Body of pancreas (tissue), 4 donors: ENCODE measurements at regions not wholly inside any gene's neighbourhood (a gene's known extent, or its start where the extent isn't known, plus 50 kb on each side); places are given as distances from the start of the nearest gene placed in this dataset.

ENCODE experiments used
- ATAC-seq: fragments of 150-250 bp; one replicate; pipeline ENCODE4 v1.9.1; 2016
- DNase-seq, 4 donors: peaks; one replicate each; pipeline ENCODE4 v3.0.0-alpha.2; 2019
- H3K27ac ChIP-seq, 4 donors: fragments of 200-600 bp; sonication (generic); 1 replicate in 3 of 4; 2 replicates in 1 of 4; pipeline versions ENCODE4 v1.5.1 to v1.6.1; 2016 to 2019; ENCODE audit warnings: mild to moderate bottlenecking in 1 of 4, mixed read lengths in 1 of 4, moderate library complexity in 1 of 4
- H3K27me3 ChIP-seq, 2 donors: fragments of 200-600 bp; sonication (generic); one replicate each; pipeline ENCODE4 v1.6.0; 2016; ENCODE audit warnings: mild to moderate bottlenecking in 1 of 2
- H3K36me3 ChIP-seq, 2 donors: fragments of 200-600 bp; sonication (generic); replicated peaks in 1 of 2; 2 replicates each; pipeline ENCODE4 v1.5.1; 2016; ENCODE audit warnings: low read depth in 2 of 2; ENCODE audit not compliant: insufficient read depth in 1 of 2
- H3K4me1 ChIP-seq: fragments of 200-600 bp; sonication (generic); one replicate; pipeline ENCODE4 v1.6.0; 2016
- H3K4me3 ChIP-seq, 2 donors: fragments of 200-600 bp; sonication (generic); 1 replicate in 1 of 2; 2 replicates in 1 of 2; pipeline ENCODE4 v1.5.1; 2016 to 2019
- H3K9me3 ChIP-seq, 3 donors: fragments of 200-600 bp; sonication (generic); 1 replicate in 2 of 3; 2 replicates in 1 of 3; pipeline ENCODE4 v1.5.1; 2016
- CTCF ChIP-seq, 7 experiments: fragments of 450-650 bp in 4 of 7; fragments of 200-600 bp in 3 of 7; sonication (generic) in 3 of 7; IDR thresholded peaks; one replicate each; pipeline ENCODE4 v1.5.1; 2016 to 2019; ENCODE audit warnings: antibody characterized with exemption in 7 of 7
- POLR2A ChIP-seq, 3 donors: fragments of 450-650 bp; IDR thresholded peaks; one replicate each; pipeline ENCODE4 v1.6.1; 2016; ENCODE audit warnings: antibody characterized with exemption in 3 of 3, mild to moderate bottlenecking in 2 of 3
- WGBS, 2 donors: methylation state at CpG; one replicate each; pipeline ENCODE4 v1.1.5; 2017; 5-methylcytosine and 5-hydroxymethylcytosine counted together
- intact Hi-C: fragments of 100-400 bp; cut with DNase I; formaldehyde crosslinking; loops from one replicate; pipeline ENCODE4 v1.15.1; 2023

- Histone ChIP-seq H3K4me1 (no peaks in the 10 kb centered on the region), H3K36me3 (no peaks in the 10 kb centered on the region), H3K9me3 (no peaks in the 10 kb centered on the region), H3K27me3 (no peaks in the 10 kb centered on the region), H3K27ac (no peak overlapping the region), H3K4me3 (no peak overlapping the region)
- no peak for DNase-seq
- no peak for TF ChIP-seq CTCF (IDR thresholded peaks at IDR 0.05)
- TF ChIP-seq POLR2A (IDR thresholded peaks at IDR 0.05), result no peak
- WGBS, 2 donors, result 74 to 80% methylated on average over 1 of the region's 1 CpG
- intact Hi-C loops, result no loop called here
- ATAC-seq, result no peak
These were observed 1223.1 kb upstream of the GJE1 start for GRCh38 chr6:140909625-140910024.

GRCh38 chr6:140909156-140909555 lies 1223.6 kb upstream of the GJE1 start:
- Histone ChIP-seq H3K27me3 (no peaks in the 10 kb centered on the region), H3K27ac (no peak overlapping the region), H3K36me3 (no peaks in the 10 kb centered on the region), H3K4me1 (no peaks in the 10 kb centered on the region), H3K4me3 (no peak overlapping the region), H3K9me3 (no peaks in the 10 kb centered on the region)
- intact Hi-C loops, result no loop called here
- DNase-seq (no peak), ATAC-seq (no peak)
- TF ChIP-seq POLR2A (IDR thresholded peaks at IDR 0.05), result no peak
- TF ChIP-seq CTCF (IDR thresholded peaks at IDR 0.05), result no peak

- Histone ChIP-seq H3K27me3 (no peaks in the 10 kb centered on the region), H3K9me3 (no peaks in the 10 kb centered on the region), H3K36me3 (no peaks in the 10 kb centered on the region), H3K4me3 (no peak overlapping the region), H3K27ac (no peak overlapping the region), H3K4me1 (no peaks in the 10 kb centered on the region)
- intact Hi-C loops, result no loop called here
- DNase-seq (no peak), ATAC-seq (no peak)
- no peak for TF ChIP-seq CTCF (IDR thresholded peaks at IDR 0.05)
- TF ChIP-seq POLR2A (IDR thresholded peaks at IDR 0.05), result no peak
These were observed 1224.2 kb upstream of the GJE1 start for GRCh38 chr6:140908505-140908904.

DNA sequence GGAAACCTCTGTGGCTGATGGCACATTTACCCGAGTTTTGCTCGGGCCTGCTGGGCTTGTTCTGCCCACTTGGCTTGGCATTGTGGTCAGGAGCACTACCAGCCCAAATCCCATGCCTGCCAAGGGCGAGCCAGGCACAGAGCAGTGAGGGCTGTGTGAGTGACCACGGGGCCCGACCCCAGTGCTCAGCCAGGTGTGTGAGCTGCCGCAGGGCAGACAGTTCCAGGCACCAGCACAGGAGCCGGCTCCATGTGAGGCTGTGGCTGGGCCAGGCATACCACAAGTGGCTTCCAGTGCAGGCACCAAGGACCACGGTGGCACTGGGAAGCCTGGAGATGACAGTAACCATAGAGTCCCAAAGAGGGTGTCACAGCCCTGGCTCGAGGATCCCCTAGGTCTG lies 1225.5 kb upstream of the GJE1 start:
- ATAC-seq, result no peak
- H3K27me3 ChIP-seq, result no peaks in the 10 kb centered on the region
- no peak overlapping the region for H3K27ac ChIP-seq
- no peak overlapping the region for H3K4me3 ChIP-seq
- intact Hi-C loops, result no loop called here
- no peak for DNase-seq
- H3K4me1 ChIP-seq, result no peaks in the 10 kb centered on the region
- H3K36me3 ChIP-seq, result no peaks in the 10 kb centered on the region
- 77% methylated on average over 4 to 7 of the region's 9 CpGs for WGBS, 2 donors
- no peaks in the 10 kb centered on the region for H3K9me3 ChIP-seq
- no peak for TF ChIP-seq CTCF (IDR thresholded peaks at IDR 0.05)
- TF ChIP-seq POLR2A (IDR thresholded peaks at IDR 0.05), result no peak

DNA sequence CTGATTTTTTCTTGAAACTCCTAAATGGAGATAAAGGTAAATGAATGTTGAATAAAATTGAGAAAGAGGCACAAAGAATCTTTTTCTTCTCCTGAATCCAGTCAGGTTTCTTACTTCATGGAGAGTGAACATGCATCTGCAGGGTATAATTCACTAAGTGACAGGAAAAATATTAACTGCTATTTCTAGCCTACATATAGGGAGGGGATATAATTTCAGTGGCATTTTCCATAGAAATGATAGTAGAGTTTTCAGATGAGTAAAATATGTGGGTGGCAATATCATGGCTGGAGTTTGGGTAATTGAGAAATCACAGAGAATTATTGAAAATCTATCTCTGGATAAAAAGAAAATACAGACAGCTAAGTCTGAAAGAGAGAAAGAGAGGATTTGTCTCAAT lies 1227.0 kb upstream of the GJE1 start:
- TF ChIP-seq CTCF (IDR thresholded peaks at IDR 0.05) (no peak), POLR2A (IDR thresholded peaks at IDR 0.05) (no peak)
- no peaks in the 10 kb centered on the region for H3K9me3 ChIP-seq
- ATAC-seq, result no peak
- H3K4me1 ChIP-seq, result no peaks in the 10 kb centered on the region
- no peaks in the 10 kb centered on the region for H3K27me3 ChIP-seq
- H3K36me3 ChIP-seq, result no peaks in the 10 kb centered on the region
- no peak overlapping the region for H3K27ac ChIP-seq
- intact Hi-C loops, result no loop called here
- no peak for DNase-seq
- H3K4me3 ChIP-seq, result no peak overlapping the region
